GM12878 (cell line): ENCODE measurements at regions not wholly inside any gene's neighbourhood (a gene's known extent, or its start where the extent isn't known, plus 50 kb on each side); places are given as distances from the start of the nearest gene placed in this dataset.

ENCODE experiments used
- ATAC-seq: fragments of 200-7000 bp; cut with Tn5 transposase; 3 replicates; pipeline ENCODE4 v1.9.1; 2020; ENCODE audit warnings: mild to moderate bottlenecking, moderate library complexity
- BruUV-seq: library from RNA; stranded (reverse); fragments of 400-500 nt; replicated peaks from 2 replicates; lab custom pipeline; 2021; lab: Mats Ljungman, UMichigan
- CTCF ChIA-PET: fragments of 300-600 bp; sonication (Branson Sonifier 250); formaldehyde crosslinking; extraction: SDS; loops from one replicate; lab custom pipeline; 2021; ENCODE audit warnings: inconsistent platforms; lab: Yijun Ruan, JAX
- POLR2A ChIA-PET: fragments of 350-600 bp; formaldehyde crosslinking; extraction: SDS; loops from one replicate; lab custom pipeline; 2021; ENCODE audit warnings: inconsistent platforms; lab: Charles Lee
- RAD21 ChIA-PET: fragments of 300-600 bp; sonication (Branson Sonifier 250); formaldehyde crosslinking; loops from one replicate; lab custom pipeline; 2023; ENCODE audit warnings: antibody characterized with exemption; ENCODE audit not compliant: unreplicated experiment; lab: Charles Lee
- SMC1A ChIA-PET: fragments of 300-600 bp; sonication (Branson Sonifier 250); formaldehyde crosslinking; loops from one replicate; lab custom pipeline; 2023; ENCODE audit not compliant: unreplicated experiment, uncharacterized antibody; lab: Charles Lee
- DNase-seq: peaks from one replicate; pipeline ENCODE4 v3.0.0-alpha.2; 2011; ENCODE audit warnings: low read depth, low spot score
- FAIRE-seq: peaks from 3 replicates; lab custom pipeline; 2011; peaks lifted over from hg19 to GRCh38; lab: Jason Lieb, UNC
- H2AFZ ChIP-seq: 2 replicates; pipeline ENCODE4 v1.6.0; 2011; ENCODE audit warnings: low read depth, low read length, control low read depth; ENCODE audit not compliant: control insufficient read depth
- H3K27ac ChIP-seq: 2 replicates; pipeline ENCODE4 v1.5.1; 2011; ENCODE audit warnings: control low read depth; ENCODE audit not compliant: control insufficient read depth, insufficient read depth
- H3K27me3 ChIP-seq, 2 experiments: replicated peaks in 1 of 2; 2 replicates each; pipeline versions ENCODE4 v1.6.0 to v1.6.1; 2011; ENCODE audit warnings: low read length in 1 of 2; ENCODE audit not compliant: control insufficient read depth in 2 of 2, insufficient read depth in 2 of 2
- H3K36me3 ChIP-seq, 2 experiments: 2 replicates each; pipeline ENCODE4 v1.5.1; 2011; ENCODE audit warnings: low read length in 1 of 2; ENCODE audit not compliant: control insufficient read depth in 2 of 2, insufficient read depth in 2 of 2
- H3K4me1 ChIP-seq: 2 replicates; pipeline ENCODE4 v1.6.1; 2011; ENCODE audit warnings: mild to moderate bottlenecking, low read length, moderate library complexity, mixed read lengths; ENCODE audit not compliant: control insufficient read depth, insufficient read depth
- H3K4me2 ChIP-seq: 2 replicates; pipeline ENCODE4 v1.6.0; 2011; ENCODE audit warnings: control low read depth; ENCODE audit not compliant: control insufficient read depth, insufficient read depth
- H3K4me3 ChIP-seq: fragments of 200-600 bp; sonication (generic); 2 replicates; pipeline ENCODE4 v1.5.1; 2016
- H3K79me2 ChIP-seq: 2 replicates; pipeline ENCODE4 v1.6.0; 2011; ENCODE audit warnings: low read length; ENCODE audit not compliant: control insufficient read depth, insufficient read depth
- H3K9ac ChIP-seq: 2 replicates; pipeline ENCODE4 v1.8.0; 2011; ENCODE audit warnings: low read length, control low read depth, mixed read lengths; ENCODE audit not compliant: control insufficient read depth, insufficient read depth
- H3K9me3 ChIP-seq: replicated peaks from 3 replicates; pipeline ENCODE4 v1.5.1; 2011; ENCODE audit warnings: mild to moderate bottlenecking, low read length; ENCODE audit not compliant: control insufficient read depth, insufficient read depth
- H4K20me1 ChIP-seq: 2 replicates; pipeline ENCODE4 v1.6.0; 2011; ENCODE audit not compliant: control insufficient read depth, insufficient read depth
- ATF7 ChIP-seq: fragments of 450-650 bp; IDR thresholded peaks from 2 replicates; pipeline ENCODE4 v1.6.1; 2016; ENCODE audit warnings: low read depth, mild to moderate bottlenecking
- CBX5 ChIP-seq: sonication (generic); IDR thresholded peaks from 2 replicates; pipeline ENCODE4 v1.6.1; 2016; ENCODE audit warnings: low read depth, moderate library complexity, mild to moderate bottlenecking, inconsistent platforms
- ZZZ3 ChIP-seq: IDR thresholded peaks from 2 replicates; pipeline ENCODE4 v1.6.1; 2011; ENCODE audit warnings: low read depth; ENCODE audit not compliant: control insufficient read depth, insufficient read length
- WGBS: methylation state at CpG from one replicate; pipeline ENCODE4 v1.1.6; 2016; ENCODE audit warnings: low lambda C conversion rate; ENCODE audit not compliant: insufficient replicate concordance, insufficient coverage; ENCODE audit errors: missing lambda C conversion rate; 5-methylcytosine and 5-hydroxymethylcytosine counted together
- in situ Hi-C: fragments of 300-500 bp; cut with MboI; formaldehyde crosslinking; loops from 9 replicates; pipeline ENCODE4 v1.14.3; 2018; ENCODE audit warnings: mixed read lengths
- intact Hi-C: fragments of 100-400 bp; cut with micrococcal nuclease; formaldehyde crosslinking; loops from one replicate; pipeline ENCODE4 v1.14.2; 2022; ENCODE audit not compliant: unreplicated experiment

GRCh38 chr12:115353467-115353866 is 669.5 kb upstream of the TBX3 start:
- WGBS: 100% methylated on average over 1 of the region's 1 CpG
- no peak overlapping the region for H3K27ac ChIP-seq
- no peaks in the 10 kb centered on the region; the same call in 2 of the 3 replicates for H3K9me3 ChIP-seq
- H3K36me3 ChIP-seq: no peaks in the 10 kb centered on the region
- no peak overlapping the region for H2AFZ ChIP-seq
- no peak overlapping the region for H3K4me3 ChIP-seq
- in situ Hi-C loops (no loop called here), intact Hi-C loops (no loop called here)
- H4K20me1 ChIP-seq: no peaks in the 10 kb centered on the region
- no peak overlapping the region for H3K9ac ChIP-seq
- no peak for FAIRE-seq
- no TSS peak for BruUV-seq
- no peak for ATAC-seq
- SMC1A ChIA-PET: interaction anchor here (1.0 to 1.9 kb wide), 7 partner anchors 10 to 104 kb away, joined by 3 to 5 read pairs (median 4); no protein-coding TSS in a partner anchor
- DNase-seq: no peak
- peak; percentile 51; the same call in 1 of the 2 replicates for TF ChIP-seq ATF7
- no peak for TF ChIP-seq ZZZ3
- POLR2A ChIA-PET: interaction anchor here (1.7 kb wide), 1 partner anchor 10 kb away, joined by 4 read pairs; no protein-coding TSS in a partner anchor
- peaks cover 3% of the 10 kb centered on the region; the same call in 1 of the 2 replicates for H3K4me1 ChIP-seq
- H3K79me2 ChIP-seq: no peaks in the 10 kb centered on the region
- H3K4me2 ChIP-seq: no peak overlapping the region
- CTCF ChIA-PET: interaction anchor here (1.5 kb wide), 1 partner anchor 47 kb away, joined by 3 read pairs; no protein-coding TSS in a partner anchor
- RAD21 ChIA-PET: interaction anchor here (1.4 kb wide), 1 partner anchor 13 kb away, joined by 5 read pairs; no protein-coding TSS in a partner anchor
- no peaks in the 10 kb centered on the region for H3K27me3 ChIP-seq

DNA sequence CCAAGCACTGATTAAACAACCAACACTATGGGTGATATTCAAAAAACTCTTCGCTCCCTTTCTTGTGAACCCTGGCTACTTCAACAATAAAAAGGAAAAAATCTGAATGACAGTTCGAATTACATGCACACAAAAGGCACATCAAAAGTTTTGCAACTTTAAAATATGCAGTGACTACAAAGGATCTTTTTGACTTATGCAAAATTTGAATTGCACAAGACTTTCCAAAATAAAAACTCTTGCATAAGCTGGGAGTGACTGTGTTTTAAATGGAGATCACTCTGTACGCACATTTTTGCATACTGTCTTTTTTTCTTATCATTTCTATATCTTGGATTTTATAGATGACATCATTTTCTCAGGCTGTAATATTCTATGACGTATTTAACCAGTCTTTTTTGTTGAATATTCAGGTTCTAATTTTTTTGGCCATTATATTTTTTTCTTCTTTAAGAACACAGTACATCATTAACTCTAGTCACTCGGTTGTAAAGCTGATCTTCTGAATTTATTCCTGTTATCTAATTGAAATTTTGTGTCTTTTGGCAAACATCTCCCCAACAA is 667.6 kb upstream of the TBX3 start:
- no peak overlapping the region for H3K4me3 ChIP-seq
- no peak for FAIRE-seq
- H3K4me1 ChIP-seq: peaks cover 3% of the 10 kb centered on the region; the same call in 1 of the 2 replicates
- no peak for ATAC-seq
- H2AFZ ChIP-seq: no peak overlapping the region
- SMC1A ChIA-PET: interaction anchor here (1.9 kb wide), 1 partner anchor 17 kb away, joined by 4 read pairs; no protein-coding TSS in a partner anchor
- no peaks in the 10 kb centered on the region for H3K27me3 ChIP-seq
- BruUV-seq: no TSS peak
- no peak for TF ChIP-seq CBX5
- 0 out of 2 replicates have a peak, but pooled peaks have one; percentile 20 for TF ChIP-seq ATF7
- DNase-seq: no peak
- in situ Hi-C loops (no loop called here), intact Hi-C loops (no loop called here)
- H3K4me2 ChIP-seq: no peak overlapping the region
- H3K9ac ChIP-seq: no peak overlapping the region
- H3K36me3 ChIP-seq: no peaks in the 10 kb centered on the region
- no peaks in the 10 kb centered on the region for H3K79me2 ChIP-seq
- RAD21 ChIA-PET: no interaction called here
- no peaks in the 10 kb centered on the region; the same call in 2 of the 3 replicates for H3K9me3 ChIP-seq
- POLR2A ChIA-PET: no interaction called here
- H4K20me1 ChIP-seq: no peaks in the 10 kb centered on the region
- CTCF ChIA-PET: no interaction called here
- H3K27ac ChIP-seq: no peak overlapping the region
- 38% methylated on average over 5 of the region's 5 CpGs for WGBS
